Natural killer cell (primary cell): ENCODE measurements at regions not wholly inside any gene's neighbourhood (a gene's known extent, or its start where the extent isn't known, plus 50 kb on each side); places are given as distances from the start of the nearest gene placed in this dataset.

Experiments
- ATAC-seq, 3 donors: fragments of 150-1000 bp in 2 of 3; fragments of 200-7000 bp in 1 of 3; cut with Tn5 transposase; 1 replicate in 1 of 3; 2 replicates in 2 of 3; pipeline ENCODE4 v1.10.0; 2021; ENCODE audit warnings: mild to moderate bottlenecking in 2 of 3, moderate library complexity in 2 of 3
- DNase-seq, 2 donors: peaks; one replicate each; pipeline versions ENCODE4 v3.0.0 to v3.0.0-alpha.2; 2013 to 2021; ENCODE audit warnings: mixed read lengths in 1 of 2
- H3K27ac ChIP-seq: one replicate; pipeline ENCODE4 v1.5.1; 2013; ENCODE audit warnings: mild to moderate bottlenecking, low read length
- H3K27me3 ChIP-seq: one replicate; pipeline ENCODE4 v1.6.1; 2013; ENCODE audit warnings: low read length; ENCODE audit not compliant: control insufficient read depth, insufficient read depth
- H3K36me3 ChIP-seq: one replicate; pipeline ENCODE4 v1.6.1; 2013; ENCODE audit warnings: low read length; ENCODE audit not compliant: control insufficient read depth, insufficient read depth
- H3K4me1 ChIP-seq: one replicate; pipeline ENCODE4 v1.6.1; 2013; ENCODE audit warnings: low read length; ENCODE audit not compliant: control insufficient read depth, insufficient read depth
- H3K4me3 ChIP-seq: one replicate; pipeline ENCODE4 v1.5.1; 2013; ENCODE audit warnings: low read length
- H3K9me3 ChIP-seq: one replicate; pipeline ENCODE4 v1.6.1; 2013; ENCODE audit warnings: low read length; ENCODE audit not compliant: control insufficient read depth, insufficient read depth
- H3K27ac Mint-ChIP-seq, 2 donors: one replicate each; pipeline ENCODE4 v1.8.0; 2022; ENCODE audit warnings: mild to moderate bottlenecking in 2 of 2, mixed read lengths in 2 of 2, moderate library complexity in 1 of 2
- H3K27me3 Mint-ChIP-seq, 2 donors: one replicate each; pipeline ENCODE4 v1.8.0; 2022; ENCODE audit warnings: low read depth in 2 of 2, mixed read lengths in 2 of 2
- H3K36me3 Mint-ChIP-seq: one replicate; pipeline ENCODE4 v1.8.0; 2022; ENCODE audit warnings: mixed read lengths
- H3K4me1 Mint-ChIP-seq, 2 donors: one replicate each; pipeline ENCODE4 v1.8.0; 2022; ENCODE audit warnings: mixed read lengths in 2 of 2
- H3K4me3 Mint-ChIP-seq: one replicate; pipeline ENCODE4 v1.8.0; 2022; ENCODE audit warnings: mild to moderate bottlenecking, moderate library complexity, mixed read lengths
- H3K9me3 Mint-ChIP-seq, 2 donors: one replicate each; pipeline ENCODE4 v1.8.0; 2022; ENCODE audit warnings: mixed read lengths in 2 of 2
- CTCF ChIP-seq: fragments of 200-600 bp; IDR thresholded peaks from one replicate; pipeline ENCODE4 v1.8.0; 2022; ENCODE audit warnings: antibody characterized with exemption
- WGBS: methylation state at CpG from one replicate; pipeline ENCODE4 v1.1.7; 2013; ENCODE audit warnings: missing lambda C conversion rate; ENCODE audit not compliant: insufficient coverage; 5-methylcytosine and 5-hydroxymethylcytosine counted together
- intact Hi-C: fragments of 100-400 bp; cut with micrococcal nuclease; formaldehyde crosslinking; loops from one replicate; pipeline ENCODE4 v1.14.2; 2022

- no peak overlapping the region for H3K4me3 Mint-ChIP-seq
- no peaks in the 10 kb centered on the region for H3K4me1 Mint-ChIP-seq
- 87% methylated on average over 4 of the region's 4 CpGs for WGBS
- no peaks in the 10 kb centered on the region for H3K4me1 ChIP-seq
- DNase-seq (no peak), ATAC-seq (no peak)
- intact Hi-C loops = no loop called here
- no peak for TF ChIP-seq CTCF
- H3K27me3 ChIP-seq = no peaks in the 10 kb centered on the region
- H3K27ac ChIP-seq = no peak overlapping the region
- H3K27me3 Mint-ChIP-seq = peaks cover 0 to 6% of the 10 kb centered on the region in 2 donors
- no peak overlapping the region for H3K27ac Mint-ChIP-seq
- H3K36me3 Mint-ChIP-seq = no peaks in the 10 kb centered on the region
- H3K9me3 ChIP-seq = no peaks in the 10 kb centered on the region
- H3K9me3 Mint-ChIP-seq = peaks cover 0 to 4% of the 10 kb centered on the region in 2 donors
- H3K36me3 ChIP-seq = no peaks in the 10 kb centered on the region
- H3K4me3 ChIP-seq = no peak overlapping the region
Observed at GRCh38 chr1:76807543-76808260, 59.6 kb upstream of the ST6GALNAC5 start.
